Osteocyte (in vitro differentiated cells): ENCODE measurements at regions not wholly inside any gene's neighbourhood (a gene's known extent, or its start where the extent isn't known, plus 50 kb on each side); places are given as distances from the start of the nearest gene placed in this dataset.
"Not testable (repeated sequence)": the region's sequence is repeated elsewhere in the genome, so short reads cannot be mapped to it uniquely, and the experiment has no call there.

Experiments used
- DNase-seq: peaks from one replicate; pipeline ENCODE4 v3.0.0; 2021; ENCODE audit warnings: mixed read lengths; ENCODE audit not compliant: unreplicated experiment; ENCODE audit errors: extremely low spot score
- H3K27ac Mint-ChIP-seq: one replicate; pipeline ENCODE4 v1.8.0; 2021; ENCODE audit warnings: mild to moderate bottlenecking, mixed read lengths; ENCODE audit not compliant: unreplicated experiment
- H3K27me3 Mint-ChIP-seq: one replicate; pipeline ENCODE4 v1.8.0; 2021; ENCODE audit warnings: mixed read lengths; ENCODE audit not compliant: unreplicated experiment
- H3K36me3 Mint-ChIP-seq: one replicate; pipeline ENCODE4 v1.8.0; 2021; ENCODE audit warnings: mixed read lengths; ENCODE audit not compliant: unreplicated experiment
- H3K4me1 Mint-ChIP-seq: one replicate; pipeline ENCODE4 v1.8.0; 2021; ENCODE audit warnings: mixed read lengths; ENCODE audit not compliant: unreplicated experiment
- H3K4me3 Mint-ChIP-seq: one replicate; pipeline ENCODE4 v1.8.0; 2021; ENCODE audit warnings: mild to moderate bottlenecking, moderate library complexity, mixed read lengths; ENCODE audit not compliant: unreplicated experiment
- H3K9me3 Mint-ChIP-seq: one replicate; pipeline ENCODE4 v1.8.0; 2021; ENCODE audit warnings: mixed read lengths; ENCODE audit not compliant: unreplicated experiment
- CTCF ChIP-seq: fragments of 200-600 bp; sonication (generic); IDR thresholded peaks from 2 replicates; pipeline ENCODE4 v1.5.0; 2021; ENCODE audit warnings: antibody characterized with exemption, mild to moderate bottlenecking, moderate library complexity

GRCh38 chr13:86491121-86491520 lies 691.9 kb upstream of the SLITRK6 start:
- TF ChIP-seq CTCF: no peak
- peaks cover 11% of the 10 kb centered on the region for H3K27me3 Mint-ChIP-seq
- H3K9me3 Mint-ChIP-seq: no peaks in the 10 kb centered on the region
- H3K27ac Mint-ChIP-seq: no peak overlapping the region
- H3K36me3 Mint-ChIP-seq: no peaks in the 10 kb centered on the region
- no peak for DNase-seq
- no peaks in the 10 kb centered on the region for H3K4me1 Mint-ChIP-seq
- H3K4me3 Mint-ChIP-seq: no peak overlapping the region

GRCh38 chr13:86501931-86502330 lies 702.7 kb upstream of the SLITRK6 start:
- DNase-seq, H3K4me3 Mint-ChIP-seq, H3K27me3 Mint-ChIP-seq, H3K9me3 Mint-ChIP-seq, H3K4me1 Mint-ChIP-seq, H3K36me3 Mint-ChIP-seq, H3K27ac Mint-ChIP-seq: not testable (repeated sequence)

- Mint-ChIP-seq H3K27me3 (no peaks in the 10 kb centered on the region), H3K36me3 (no peaks in the 10 kb centered on the region), H3K4me1 (no peaks in the 10 kb centered on the region), H3K4me3 (no peak overlapping the region), H3K27ac (no peak overlapping the region), H3K9me3 (peaks cover 5% of the 10 kb centered on the region)
- DNase-seq: no peak
- no peak for TF ChIP-seq CTCF
Observed at GRCh38 chr13:86510792-86511191, 711.6 kb upstream of the SLITRK6 start.

GRCh38 chr13:86541461-86541860 lies 742.2 kb upstream of the SLITRK6 start:
- H3K9me3 Mint-ChIP-seq: no peaks in the 10 kb centered on the region

GRCh38 chr13:86554066-86554465 lies 754.8 kb upstream of the SLITRK6 start:
- no peaks in the 10 kb centered on the region for H3K36me3 Mint-ChIP-seq
- H3K9me3 Mint-ChIP-seq: peaks cover 4% of the 10 kb centered on the region
- H3K27ac Mint-ChIP-seq: no peak overlapping the region
- TF ChIP-seq CTCF: no peak
- no peaks in the 10 kb centered on the region for H3K27me3 Mint-ChIP-seq
- no peak overlapping the region for H3K4me3 Mint-ChIP-seq
- DNase-seq: no peak
- H3K4me1 Mint-ChIP-seq: no peaks in the 10 kb centered on the region

More at GRCh38 chr13:86541461-86541860, 742.2 kb upstream of the SLITRK6 start:
- Mint-ChIP-seq H3K27ac (no peak overlapping the region), H3K4me3 (no peak overlapping the region), H3K36me3 (no peaks in the 10 kb centered on the region), H3K4me1 (no peaks in the 10 kb centered on the region), H3K27me3 (peaks cover 2% of the 10 kb centered on the region)
- TF ChIP-seq CTCF: no peak
- no peak for DNase-seq

GRCh38 chr13:86559901-86560300 lies 760.7 kb upstream of the SLITRK6 start:
- no peak overlapping the region for H3K27ac Mint-ChIP-seq
- H3K36me3 Mint-ChIP-seq: no peaks in the 10 kb centered on the region
- H3K4me3 Mint-ChIP-seq: no peak overlapping the region

More at GRCh38 chr13:86559901-86560300, 760.7 kb upstream of the SLITRK6 start:
- H3K9me3 Mint-ChIP-seq: no peaks in the 10 kb centered on the region
- no peak for DNase-seq
- no peaks in the 10 kb centered on the region for H3K4me1 Mint-ChIP-seq
- no peak for TF ChIP-seq CTCF
- no peaks in the 10 kb centered on the region for H3K27me3 Mint-ChIP-seq
